H1 (cell line): ENCODE measurements at regions not wholly inside any gene's neighbourhood (a gene's known extent, or its start where the extent isn't known, plus 50 kb on each side); places are given as distances from the start of the nearest gene placed in this dataset.

Source experiments
- CTCF ChIA-PET: fragments of 300-600 bp; sonication (Branson Sonifier 250); formaldehyde crosslinking; loops from one replicate; lab custom pipeline; 2021; ENCODE audit not compliant: partially characterized antibody; lab: Charles Lee
- POLR2A ChIA-PET: fragments of 300-600 bp; sonication (Branson Sonifier 250); formaldehyde crosslinking; loops from one replicate; lab custom pipeline; 2021; ENCODE audit warnings: inconsistent platforms; ENCODE audit not compliant: partially characterized antibody; lab: Charles Lee
- DNase-seq, 2 experiments: peaks; one replicate each; pipeline versions ENCODE4 v3.0.0 to v3.0.0-alpha.2; 2010 to 2022; ENCODE audit warnings: low spot score in 2 of 2, low read depth in 1 of 2, mixed read lengths in 1 of 2
- FAIRE-seq: peaks from 2 replicates; lab custom pipeline; 2011; peaks lifted over from hg19 to GRCh38; lab: Jason Lieb, UNC
- H2AFZ ChIP-seq: 2 replicates; pipeline ENCODE4 v1.8.1; 2012; ENCODE audit warnings: low read length, inconsistent platforms
- H2AK5ac ChIP-seq: 2 replicates; pipeline ENCODE4 v1.6.1; 2013; ENCODE audit warnings: low read depth, low read length
- H2BK120ac ChIP-seq: replicated peaks from 2 replicates; pipeline ENCODE3; 2013; ENCODE audit warnings: low read depth, low read length, inconsistent platforms
- H2BK12ac ChIP-seq: 2 replicates; pipeline ENCODE4 v1.6.1; 2013; ENCODE audit warnings: low read depth, low read length
- H2BK15ac ChIP-seq: 2 replicates; pipeline ENCODE4 v1.6.1; 2013; ENCODE audit warnings: low read length
- H2BK20ac ChIP-seq: 2 replicates; pipeline ENCODE4 v1.6.1; 2013; ENCODE audit warnings: low read length
- H2BK5ac ChIP-seq: 2 replicates; pipeline ENCODE4 v1.6.1; 2013; ENCODE audit warnings: low read depth, low read length
- H3K14ac ChIP-seq: 2 replicates; pipeline ENCODE4 v1.6.1; 2013; ENCODE audit warnings: inconsistent platforms; ENCODE audit not compliant: insufficient read length
- H3K18ac ChIP-seq: 2 replicates; pipeline ENCODE4 v1.6.1; 2013; ENCODE audit warnings: low read length; ENCODE audit errors: extremely low read depth
- H3K23ac ChIP-seq: 2 replicates; pipeline ENCODE4 v1.6.1; 2013; ENCODE audit warnings: inconsistent platforms; ENCODE audit not compliant: insufficient read length
- H3K23me2 ChIP-seq: 2 replicates; pipeline ENCODE4 v1.6.1; 2013; ENCODE audit warnings: low read depth, low read length
- H3K27ac ChIP-seq: 2 replicates; pipeline ENCODE4 v1.6.1; 2011; ENCODE audit warnings: low read depth, low read length, inconsistent platforms
- H3K27me3 ChIP-seq, 4 experiments: replicated peaks in 1 of 4; 1 replicate in 1 of 4; 2 replicates in 3 of 4; pipeline versions ENCODE4 v1.6.1 to v1.8.1; 2011 to 2013; ENCODE audit warnings: low read length in 3 of 4, mild to moderate bottlenecking in 3 of 4, inconsistent platforms in 2 of 4, mixed read lengths in 2 of 4, moderate library complexity in 1 of 4; ENCODE audit not compliant: control insufficient read depth in 3 of 4, insufficient read depth in 3 of 4; ENCODE audit errors: extremely low read depth in 1 of 4
- H3K36me3 ChIP-seq, 4 experiments: 2 replicates each; pipeline versions ENCODE4 v1.6.1 to v1.8.1; 2011 to 2013; ENCODE audit warnings: mild to moderate bottlenecking in 4 of 4, low read length in 3 of 4, moderate library complexity in 2 of 4, control low read depth in 1 of 4, inconsistent platforms in 1 of 4; ENCODE audit not compliant: insufficient read depth in 4 of 4, control insufficient read depth in 2 of 4
- H3K4ac ChIP-seq: replicated peaks from 2 replicates; pipeline ENCODE3; 2013; ENCODE audit warnings: low read length, low read depth, mixed read lengths, inconsistent platforms; ENCODE audit not compliant: insufficient read length
- H3K4me1 ChIP-seq, 4 experiments: replicated peaks in 1 of 4; 1 replicate in 1 of 4; 2 replicates in 3 of 4; pipeline versions ENCODE4 v1.6.1 to v1.8.1; 2011 to 2013; ENCODE audit warnings: low read length in 3 of 4, inconsistent platforms in 2 of 4, mixed read lengths in 1 of 4; ENCODE audit not compliant: insufficient read depth in 4 of 4, control insufficient read depth in 3 of 4
- H3K4me2 ChIP-seq, 2 experiments: 2 replicates each; pipeline versions ENCODE4 v1.6.1 to v1.8.1; 2011 to 2013; ENCODE audit warnings: low read depth in 2 of 2, low read length in 2 of 2, control low read depth in 1 of 2, inconsistent platforms in 1 of 2, mild to moderate bottlenecking in 1 of 2; ENCODE audit not compliant: insufficient read depth in 1 of 2
- H3K4me3 ChIP-seq, 4 experiments: fragments of 200-600, 300-600 bp in 1 of 4; sonication (generic), shearing (Covaris generic), sonication (Bioruptor Twin) in 1 of 4; 2 replicates each; pipeline versions ENCODE4 v1.5.1 to v1.8.1; 2011 to 2016; ENCODE audit warnings: low read length in 4 of 4, low read depth in 3 of 4, control low read depth in 2 of 4, inconsistent platforms in 2 of 4, mild to moderate bottlenecking in 2 of 4, mixed read lengths in 1 of 4, moderate library complexity in 1 of 4; ENCODE audit not compliant: insufficient read depth in 2 of 4; ENCODE audit errors: extremely low read depth in 1 of 4
- H3K56ac ChIP-seq: replicated peaks from 2 replicates; pipeline ENCODE3; 2013; ENCODE audit warnings: low read depth, mild to moderate bottlenecking, mixed read lengths, low read length, inconsistent platforms; ENCODE audit not compliant: insufficient read length
- H3K79me1 ChIP-seq: 2 replicates; pipeline ENCODE4 v1.6.1; 2013; ENCODE audit warnings: low read depth, low read length, control low read depth
- H3K79me2 ChIP-seq, 2 experiments: 2 replicates each; pipeline versions ENCODE4 v1.6.1 to v1.8.1; 2012 to 2013; ENCODE audit warnings: low read length in 2 of 2, mild to moderate bottlenecking in 2 of 2, inconsistent platforms in 1 of 2; ENCODE audit not compliant: insufficient read depth in 2 of 2, control insufficient read depth in 1 of 2
- H3K9ac ChIP-seq, 4 experiments: replicated peaks in 1 of 4; 1 replicate in 1 of 4; 2 replicates in 3 of 4; pipeline versions ENCODE4 v1.6.1 to v1.8.1; 2011 to 2013; ENCODE audit warnings: low read depth in 3 of 4, low read length in 3 of 4, control low read depth in 2 of 4, mild to moderate bottlenecking in 2 of 4, moderate library complexity in 2 of 4, inconsistent platforms in 1 of 4; ENCODE audit errors: extremely low read depth in 1 of 4
- H3K9me3 ChIP-seq, 2 experiments: 2 replicates each; pipeline versions ENCODE4 v1.6.1 to v1.8.1; 2012 to 2013; ENCODE audit warnings: mild to moderate bottlenecking in 2 of 2, moderate library complexity in 2 of 2, control low read depth in 1 of 2, inconsistent platforms in 1 of 2, low read depth in 1 of 2, low read length in 1 of 2, mixed read lengths in 1 of 2; ENCODE audit not compliant: insufficient read depth in 2 of 2
- H4K20me1 ChIP-seq, 2 experiments: replicated peaks in 1 of 2; 2 replicates each; pipeline versions ENCODE3 to v1.8.1; 2011 to 2013; ENCODE audit warnings: inconsistent platforms in 2 of 2, low read length in 2 of 2, mild to moderate bottlenecking in 1 of 2; ENCODE audit not compliant: insufficient read depth in 2 of 2, control insufficient read depth in 1 of 2
- H4K5ac ChIP-seq: 2 replicates; pipeline ENCODE4 v1.6.1; 2013; ENCODE audit warnings: low read length, low read depth, mixed read lengths, inconsistent platforms; ENCODE audit not compliant: insufficient read length
- H4K8ac ChIP-seq: 2 replicates; pipeline ENCODE4 v1.8.0; 2013; ENCODE audit warnings: mild to moderate bottlenecking, moderate library complexity, low read length, inconsistent platforms; ENCODE audit not compliant: insufficient read depth; ENCODE audit errors: extremely low read depth
- H4K91ac ChIP-seq: replicated peaks from 2 replicates; pipeline ENCODE3; 2013; ENCODE audit warnings: low read length, mixed read lengths, inconsistent platforms; ENCODE audit not compliant: insufficient read length
- BCL11A ChIP-seq, 2 experiments: IDR thresholded peaks; one replicate each; pipeline ENCODE4 v1.6.1; 2011; ENCODE audit warnings: low read depth in 2 of 2, low read length in 2 of 2, mild to moderate bottlenecking in 2 of 2
- CTCF ChIP-seq, 3 experiments: IDR thresholded peaks; 1 replicate in 2 of 3; 2 replicates in 1 of 3; pipeline versions ENCODE4 v1.5.1 to v1.6.1; 2011; ENCODE audit warnings: low read length in 3 of 3, mild to moderate bottlenecking in 3 of 3, inconsistent platforms in 2 of 3, low read depth in 1 of 3, moderate library complexity in 1 of 3; ENCODE audit not compliant: insufficient read depth in 1 of 3; ENCODE audit errors: control extremely low read depth in 1 of 3
- EGR1 ChIP-seq: IDR thresholded peaks from 2 replicates; pipeline ENCODE4 v1.6.1; 2011; ENCODE audit warnings: low read depth, low read length, borderline replicate concordance
- GABPA ChIP-seq: IDR thresholded peaks from 2 replicates; pipeline ENCODE4 v1.6.1; 2011; ENCODE audit warnings: mild to moderate bottlenecking, low read length, moderate library complexity, borderline replicate concordance; ENCODE audit not compliant: insufficient read depth
- KDM5A ChIP-seq: fragments of 200-600 bp; IDR thresholded peaks from 2 replicates; pipeline ENCODE4 v1.7.1; 2012; ENCODE audit warnings: mild to moderate bottlenecking, low read length, inconsistent platforms, mixed read lengths
- WGBS, 2 experiments: shearing (Covaris generic) in 1 of 2; methylation state at CpG; one replicate each; pipeline versions ENCODE4 v1.1.6 to v1.1.7; 2013 to 2015; ENCODE audit warnings: low lambda C conversion rate in 2 of 2, mixed read lengths in 2 of 2, inconsistent platforms in 1 of 2, low coverage in 1 of 2, missing lambda C conversion rate in 1 of 2; ENCODE audit not compliant: insufficient replicate concordance in 2 of 2, insufficient coverage in 1 of 2, insufficient read length in 1 of 2; ENCODE audit errors: extremely low coverage in 1 of 2, missing lambda C conversion rate in 1 of 2; 5-methylcytosine and 5-hydroxymethylcytosine counted together

GRCh38 chr17:45660474-45660873 is 123.6 kb upstream of the CRHR1 start:
- TF ChIP-seq CTCF (IDR thresholded peaks at IDR 0.05; ENCODE audit: control extremely low read depth in 1 of 3, insufficient read depth in 1 of 3, low read depth in 1 of 3, low read length in 3 of 3) (no peak), GABPA (no peak), BCL11A (IDR thresholded peaks at IDR 0.05; ENCODE audit: low read depth in 2 of 2, low read length in 2 of 2) (no peak), EGR1 (no peak), KDM5A (no peak)
- TF ChIP-seq, all 59 proteins: peak for 0
- Histone ChIP-seq H2BK5ac (no peak overlapping the region), H3K23ac (no peak overlapping the region), H3K4me3 (no peak overlapping the region), H2AFZ (no peak overlapping the region), H4K91ac (no peak overlapping the region), H3K9me3 (no peaks in the 10 kb centered on the region), H3K27ac (no peak overlapping the region), H3K56ac (no peak overlapping the region), H3K36me3 (no peaks in the 10 kb centered on the region), H2BK120ac (no peak overlapping the region), H2AK5ac (no peak overlapping the region), H2BK15ac (no peak overlapping the region), H3K4me1 (no peaks in the 10 kb centered on the region), H2BK12ac (no peak overlapping the region), H3K4ac (no peak overlapping the region), H4K20me1 (no peaks in the 10 kb centered on the region), H3K79me2 (no peaks in the 10 kb centered on the region), H3K23me2 (0 out of 2 replicates have a peak, but pooled peaks cover 2% of the 10 kb centered on the region), H3K18ac (no peak overlapping the region), H3K27me3 (peaks cover 0 to 2% (median 0%) of the 10 kb centered on the region in 4 experiments; a peak in 2 of 7 replicates), H3K14ac (no peak overlapping the region), H2BK20ac (no peak overlapping the region), H4K5ac (no peak overlapping the region), H3K4me2 (no peak overlapping the region), H4K8ac (no peak overlapping the region), H3K9ac (no peak overlapping the region), H3K79me1 (no peaks in the 10 kb centered on the region)
- DNase-seq (no peak), FAIRE-seq (no peak)
- ChIA-PET POLR2A (interaction anchor here (0.7 to 0.9 kb wide), 2 partner anchors 8 to 9 kb away, joined by 3 read pairs; no protein-coding TSS in a partner anchor), CTCF (interaction anchor here (0.9 to 6.1 kb wide), 3 partner anchors 13 to 176 kb away, joined by 3 to 41 read pairs (median 3); no protein-coding TSS in a partner anchor)
- 74% methylated on average over 4 of the region's 4 CpGs; no CpG with 5 or more reads in 1 of the 2 experiments for WGBS, 2 experiments
